NCI-H128 (cell line): ENCODE measurements at regions not wholly inside any gene's neighbourhood (a gene's known extent, or its start where the extent isn't known, plus 50 kb on each side); places are given as distances from the start of the nearest gene placed in this dataset.

Experiments used
- DNase-seq: peaks from one replicate; lab custom pipeline; 2025; ENCODE audit not compliant: unreplicated experiment; lab: John Stamatoyannopoulos, UW

GRCh38 chr12:130017591-130018449 lies 114.0 kb upstream of the TMEM132D start:
- no peak for DNase-seq

- no peak for DNase-seq
These were observed 114.8 kb upstream of the TMEM132D start for GRCh38 chr12:130018614-130019013.

- no peak for DNase-seq
These were observed 122.9 kb upstream of the TMEM132D start for GRCh38 chr12:130026608-130027176.

- DNase-seq = no peak
These were observed 124.0 kb upstream of the TMEM132D start for GRCh38 chr12:130027798-130028197.

- DNase-seq = no peak
These were observed 125.3 kb upstream of the TMEM132D start for GRCh38 chr12:130029151-130029550.

- no peak for DNase-seq
These were observed 127.2 kb upstream of the TMEM132D start for GRCh38 chr12:130031041-130031440.

- peak; percentile 59 for DNase-seq
These were observed 127.9 kb upstream of the TMEM132D start for GRCh38 chr12:130031571-130032189.

GRCh38 chr12:130041983-130042812 lies 120.1 kb upstream of the FZD10 start:
- DNase-seq = peak; percentile 31

GRCh38 chr12:130043685-130044406 lies 118.4 kb upstream of the FZD10 start:
- DNase-seq = no peak

- DNase-seq = peak; percentile 20
These were observed 117.2 kb upstream of the FZD10 start for GRCh38 chr12:130044991-130045621.

GRCh38 chr12:130049666-130050065 lies 112.6 kb upstream of the FZD10 start:
- DNase-seq = no peak

- DNase-seq = no peak
These were observed 110.4 kb upstream of the FZD10 start for GRCh38 chr12:130051900-130052299.

- peak; percentile 17 for DNase-seq
These were observed 108.6 kb upstream of the FZD10 start for GRCh38 chr12:130053651-130054069.

- no peak for DNase-seq
These were observed 107.5 kb upstream of the FZD10 start for GRCh38 chr12:130054803-130055202.

GRCh38 chr12:130058926-130059472 lies 103.3 kb upstream of the FZD10 start:
- DNase-seq = no peak

- DNase-seq = no peak
These were observed 98.4 kb upstream of the FZD10 start for GRCh38 chr12:130063866-130064265.

GRCh38 chr12:130064999-130065398 lies 97.3 kb upstream of the FZD10 start:
- DNase-seq = no peak

- no peak for DNase-seq
These were observed 95.5 kb upstream of the FZD10 start for GRCh38 chr12:130066742-130067141.

GRCh38 chr12:130068741-130069140 lies 93.5 kb upstream of the FZD10 start:
- DNase-seq = no peak

GRCh38 chr12:130070126-130070611 lies 92.1 kb upstream of the FZD10 start:
- DNase-seq = no peak
